Anterior cingulate cortex (tissue), 58 donors: ENCODE measurements at regions not wholly inside any gene's neighbourhood (a gene's known extent, or its start where the extent isn't known, plus 50 kb on each side); places are given as distances from the start of the nearest gene placed in this dataset.

Source experiments
- DNase-seq, 58 donors: peaks; one replicate each; lab custom pipeline; 2025; lab: John Stamatoyannopoulos, UW

DNA sequence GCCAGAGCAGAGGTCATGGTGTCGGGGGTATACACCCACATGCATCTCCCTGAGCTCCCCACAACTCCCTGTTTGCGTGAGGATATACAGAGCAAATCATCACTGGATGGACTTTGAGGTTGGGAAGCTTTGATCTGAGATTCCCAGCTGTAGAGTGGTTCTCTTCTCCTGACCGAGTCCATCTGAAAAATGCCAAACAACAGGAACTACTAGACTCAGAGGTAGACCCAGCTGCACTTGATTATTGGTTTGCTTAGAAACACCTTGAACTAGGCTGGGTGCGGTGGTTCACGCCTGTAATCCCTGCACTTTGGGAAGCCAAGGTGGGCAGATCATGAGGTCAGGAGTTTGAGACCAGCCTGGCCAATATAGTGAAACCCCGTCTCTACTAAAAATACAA is 125.0 kb downstream of the UNC5CL start:
- DNase-seq = no peak

DNA sequence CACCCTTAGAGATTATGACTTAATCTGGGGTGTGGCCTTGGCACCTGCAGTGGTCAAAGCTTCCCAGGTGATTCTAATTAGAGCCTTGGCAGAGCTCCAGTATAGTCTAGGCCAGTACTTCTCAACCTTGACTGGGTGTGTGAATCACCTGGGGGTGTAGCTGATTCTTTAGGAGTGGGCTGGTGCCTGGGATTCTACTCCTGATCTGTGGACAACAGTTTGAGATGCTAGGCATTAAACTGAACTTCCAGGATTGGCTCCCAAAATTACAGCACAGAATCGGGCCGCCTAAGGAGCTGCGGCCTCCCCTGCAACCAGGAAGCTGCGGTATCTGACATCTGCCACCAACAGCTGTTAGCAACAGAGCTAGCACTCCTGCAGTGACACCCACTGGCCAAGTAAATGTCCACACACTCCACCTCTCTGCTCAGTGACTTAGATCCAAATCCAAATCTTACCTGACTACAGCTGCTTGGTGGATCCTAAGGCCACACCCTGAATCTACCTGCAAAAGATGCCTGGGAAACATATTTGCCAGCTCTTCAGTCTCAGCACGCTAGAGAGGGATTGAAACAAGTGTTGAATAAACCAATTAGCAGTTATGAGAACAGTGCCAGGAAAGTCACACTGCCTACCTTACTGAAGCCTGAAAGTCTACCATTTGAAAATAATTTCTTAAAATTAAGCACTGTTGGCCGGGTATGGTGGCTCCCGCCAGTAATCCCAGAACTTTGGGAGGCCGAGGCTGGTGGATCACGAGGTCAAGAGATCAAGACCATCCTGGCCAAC is 126.7 kb downstream of the UNC5CL start:
- DNase-seq = peak in 28 of 58 donors; percentile 6 to 49 (median 22)

GRCh38 chr6:40910260-40910893 is 128.6 kb downstream of the UNC5CL start:
- DNase-seq = no peak

- DNase-seq = no peak
These were observed 129.2 kb downstream of the UNC5CL start for GRCh38 chr6:40909811-40910210.

GRCh38 chr6:40907198-40907701 is 131.8 kb downstream of the UNC5CL start:
- DNase-seq = peak in 2 of 58 donors; percentile 13 to 41

GRCh38 chr6:40906759-40907158 is 132.3 kb downstream of the UNC5CL start:
- no peak for DNase-seq

GRCh38 chr6:40904583-40905194 is 134.3 kb downstream of the UNC5CL start:
- DNase-seq = no peak

- DNase-seq = no peak
These were observed 135.6 kb downstream of the UNC5CL start for GRCh38 chr6:40903456-40903855.

DNA sequence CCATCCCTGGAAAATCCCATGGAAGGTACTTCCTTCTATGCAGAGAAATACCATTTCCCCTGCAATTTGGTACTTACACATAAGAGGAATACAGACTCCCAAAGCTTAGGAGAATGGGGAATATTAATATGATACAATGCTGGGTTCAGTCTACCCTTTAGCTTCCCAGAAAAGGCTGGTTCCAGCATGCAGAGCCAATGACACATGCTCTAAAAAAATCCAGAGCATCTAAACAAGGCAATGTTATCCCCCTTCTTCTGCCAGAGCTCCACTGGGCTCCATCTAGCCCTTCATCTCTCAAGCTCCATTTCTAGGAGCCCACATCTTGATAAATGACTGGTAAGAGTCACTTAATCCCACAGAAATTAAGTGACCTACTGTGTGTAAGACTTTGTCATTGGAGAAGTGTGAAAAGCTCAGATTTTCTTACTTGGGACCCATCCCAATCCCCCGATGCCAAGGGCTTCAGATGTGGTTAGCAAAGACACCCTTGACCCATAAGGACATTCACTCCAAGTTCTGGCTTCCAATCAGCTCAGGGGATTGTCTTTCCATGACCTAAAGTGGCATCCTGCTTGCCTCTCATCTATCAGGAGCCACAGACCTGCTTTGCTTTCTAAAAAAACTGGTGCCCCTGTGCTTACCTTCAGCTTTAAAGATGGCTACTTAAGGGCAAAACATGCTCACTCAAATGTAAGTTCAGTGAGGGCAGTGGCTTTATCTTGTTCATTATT is 137.5 kb downstream of the UNC5CL start:
- no peak for DNase-seq

GRCh38 chr6:40900791-40901190 is 138.2 kb downstream of the UNC5CL start:
- peak in 8 of 58 donors; percentile 5 to 65 (median 12) for DNase-seq

GRCh38 chr6:40899684-40900155 is 139.3 kb downstream of the UNC5CL start:
- no peak for DNase-seq

- no peak for DNase-seq
These were observed 140.9 kb downstream of the UNC5CL start for GRCh38 chr6:40898073-40898472.

DNA sequence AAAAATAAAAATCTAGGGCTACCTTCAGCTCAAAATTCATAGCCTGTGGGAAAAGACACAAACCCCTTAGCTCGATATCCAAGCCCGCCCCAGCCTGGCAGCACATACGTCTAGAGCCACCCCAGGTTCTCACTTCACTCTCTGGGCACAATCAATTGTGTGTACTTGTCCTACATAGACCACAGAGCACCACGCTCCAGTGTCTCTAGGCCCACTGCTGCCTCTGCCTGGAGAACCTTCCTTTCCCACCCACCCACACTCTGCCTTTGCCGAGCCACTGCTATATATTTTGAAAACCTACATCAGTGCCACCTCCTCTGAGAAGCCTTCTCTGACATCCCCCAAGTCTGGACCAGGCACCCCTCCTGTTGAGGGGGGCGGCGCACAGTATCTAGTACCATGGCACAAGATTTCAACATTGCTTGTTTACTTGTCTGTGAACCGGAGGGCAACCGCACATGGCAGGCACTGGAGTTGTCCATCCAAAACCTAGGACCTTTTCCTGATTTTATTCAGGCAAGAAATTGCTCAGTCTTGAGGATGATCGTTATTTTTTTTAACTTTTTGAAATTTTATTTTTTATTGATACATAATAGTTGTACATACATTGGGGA is 141.5 kb downstream of the UNC5CL start:
- no peak for DNase-seq

GRCh38 chr6:40896696-40897095 is 142.3 kb downstream of the UNC5CL start:
- DNase-seq = peak in 1 of 58 donors; percentile 7

DNA sequence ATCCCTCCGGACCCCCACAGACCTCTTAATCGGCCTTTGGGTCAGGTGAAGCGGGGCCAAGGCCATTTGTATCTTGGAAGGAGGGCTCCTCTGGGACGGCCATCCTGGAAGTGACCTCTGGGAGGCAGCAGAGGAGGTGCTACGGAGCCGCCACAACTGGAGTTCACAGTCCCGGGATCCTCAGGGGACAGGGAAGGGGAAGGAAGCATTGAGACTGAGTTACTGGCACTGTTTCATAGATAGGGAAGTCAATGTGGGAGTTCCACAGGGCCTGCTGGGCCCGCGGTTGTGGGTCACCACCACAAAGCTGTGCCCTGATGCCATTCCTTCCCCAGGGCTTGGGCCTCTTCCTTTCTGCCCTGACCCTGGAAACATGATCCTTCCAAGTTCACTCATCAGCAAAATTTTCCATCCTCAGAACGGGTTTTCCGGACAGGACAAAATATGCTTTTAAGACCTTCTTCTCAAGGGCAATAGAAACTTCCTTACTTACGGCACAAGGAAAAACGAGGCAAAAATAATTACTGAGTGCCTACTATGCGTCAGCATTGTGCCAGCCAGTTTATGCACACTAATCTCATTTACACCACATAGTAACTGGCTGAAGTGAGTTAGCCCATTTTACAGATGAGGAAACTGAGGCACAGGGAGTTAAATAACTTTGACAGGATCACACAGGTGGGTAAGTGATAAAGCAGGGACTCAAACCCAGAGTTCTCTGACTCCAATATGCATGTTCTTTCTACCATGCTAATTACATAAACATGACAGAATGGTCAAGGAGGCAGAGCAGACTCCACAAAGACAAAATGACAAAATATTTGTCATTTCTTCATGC is 143.8 kb downstream of the UNC5CL start:
- DNase-seq = peak in 25 of 58 donors; percentile 9 to 37 (median 19)

DNA sequence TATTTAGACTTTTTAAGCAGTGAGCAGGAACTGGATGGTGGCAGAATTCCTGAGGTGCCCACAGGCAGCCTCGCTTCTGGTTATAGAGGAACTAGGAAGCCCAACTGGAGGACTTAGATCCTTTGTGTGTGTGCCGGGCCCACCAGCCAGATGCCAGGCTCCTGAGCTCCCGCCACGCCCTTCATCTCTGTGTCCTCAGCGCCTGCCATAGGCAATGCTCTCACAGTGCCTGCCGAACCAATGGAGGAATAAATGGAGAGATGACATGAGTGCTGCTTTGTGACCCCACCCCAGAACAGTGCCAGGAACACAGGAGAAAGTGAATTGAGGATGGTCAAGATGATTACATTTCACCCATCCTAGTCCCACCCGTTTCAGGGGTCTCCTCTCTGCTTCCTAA is 146.0 kb downstream of the UNC5CL start:
- DNase-seq = no peak

- DNase-seq = no peak
These were observed 146.8 kb downstream of the UNC5CL start for GRCh38 chr6:40892223-40892622.

GRCh38 chr6:40891686-40892085 is 147.3 kb downstream of the UNC5CL start:
- no peak for DNase-seq

DNA sequence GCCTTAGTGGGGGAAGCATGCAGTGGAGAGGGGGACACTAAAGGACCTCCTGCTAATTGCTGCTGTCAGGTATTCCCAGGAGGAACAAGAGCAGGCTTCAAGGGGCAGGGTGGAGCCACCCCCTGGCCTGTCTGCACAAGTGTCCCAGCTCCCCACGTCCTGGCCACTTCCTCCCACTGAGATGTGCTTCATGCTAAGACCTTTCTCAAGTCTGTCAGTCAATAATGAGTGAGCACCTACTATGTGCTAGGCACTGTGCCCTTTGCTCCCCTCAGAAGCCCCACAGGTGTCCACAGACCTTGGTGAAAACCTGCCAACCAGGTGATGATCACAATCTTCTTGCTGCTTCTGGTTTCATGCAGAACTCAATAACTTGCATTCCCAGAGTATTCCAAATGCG is 147.9 kb downstream of the UNC5CL start:
- DNase-seq = no peak
